SK-N-SH (cell line): ENCODE measurements at regions not wholly inside any gene's neighbourhood (a gene's known extent, or its start where the extent isn't known, plus 50 kb on each side); places are given as distances from the start of the nearest gene placed in this dataset.

Source experiments
- CTCF ChIA-PET: fragments of 300-600, 350-600 bp; formaldehyde crosslinking; extraction: SDS; loops from one replicate; lab custom pipeline; 2021; lab: Yijun Ruan, JAX
- POLR2A ChIA-PET: fragments of 350-600 bp; sonication (Branson Sonifier 250); formaldehyde crosslinking; extraction: SDS; loops from one replicate; lab custom pipeline; 2020; ENCODE audit warnings: antibody characterized with exemption, inconsistent platforms; lab: Yijun Ruan, JAX
- DNase-seq: peaks from one replicate; pipeline ENCODE4 v3.0.0; 2012
- H2AFZ ChIP-seq: fragments of 200-600 bp; sonication (generic); 2 replicates; pipeline ENCODE4 v1.8.1; 2016; ENCODE audit warnings: antibody characterized with exemption, mild to moderate bottlenecking, low read depth
- H3F3A ChIP-seq: fragments of 200-600 bp; sonication (generic); replicated peaks from 2 replicates; pipeline ENCODE3; 2016; ENCODE audit warnings: antibody characterized with exemption, mild to moderate bottlenecking; ENCODE audit not compliant: insufficient read depth
- H3K27ac ChIP-seq, 2 experiments: fragments of 200-500 bp in 1 of 2; fragments of 200-600 bp in 1 of 2; sonication (Bioruptor generic) in 1 of 2; sonication (generic), shearing (Covaris generic) in 1 of 2; 2 replicates each; pipeline versions ENCODE4 v1.5.1 to v1.6.1; 2014 to 2016; ENCODE audit warnings: low read depth in 2 of 2, inconsistent platforms in 1 of 2, low read length in 1 of 2, mild to moderate bottlenecking in 1 of 2, mixed read lengths in 1 of 2
- H3K27me3 ChIP-seq: fragments of 200-600 bp; sonication (generic), shearing (Covaris generic); 2 replicates; pipeline ENCODE4 v1.6.1; 2016; ENCODE audit warnings: mixed run types; ENCODE audit not compliant: insufficient read depth
- H3K36me3 ChIP-seq, 2 experiments: fragments of 200-500 bp in 1 of 2; fragments of 200-600 bp in 1 of 2; sonication (Bioruptor generic) in 1 of 2; sonication (generic) in 1 of 2; replicated peaks in 1 of 2; 2 replicates each; pipeline versions ENCODE3 to v1.5.1; 2014 to 2016; ENCODE audit warnings: low read length in 1 of 2, mild to moderate bottlenecking in 1 of 2; ENCODE audit not compliant: insufficient read depth in 2 of 2, control insufficient read depth in 1 of 2
- H3K4me1 ChIP-seq, 2 experiments: fragments of 200-500 bp in 1 of 2; fragments of 200-600 bp in 1 of 2; sonication (Bioruptor generic) in 1 of 2; sonication (generic), shearing (Covaris generic) in 1 of 2; 2 replicates each; pipeline versions ENCODE4 v1.5.1 to v1.6.1; 2014 to 2016; ENCODE audit warnings: low read depth in 1 of 2, low read length in 1 of 2, mixed run types in 1 of 2; ENCODE audit not compliant: insufficient read depth in 2 of 2, control insufficient read depth in 1 of 2
- H3K4me2 ChIP-seq: fragments of 200-600 bp; sonication (generic), shearing (Covaris generic); 2 replicates; pipeline ENCODE4 v1.6.1; 2017; ENCODE audit warnings: mixed run types
- H3K4me3 ChIP-seq, 2 experiments: fragments of 200-500 bp in 1 of 2; fragments of 200-600 bp in 1 of 2; sonication (Bioruptor generic) in 1 of 2; sonication (generic), shearing (Covaris generic) in 1 of 2; 2 replicates each; pipeline versions ENCODE4 v1.5.1 to v1.8.1; 2014 to 2016; ENCODE audit warnings: low read depth in 2 of 2, inconsistent platforms in 1 of 2, low read length in 1 of 2, mild to moderate bottlenecking in 1 of 2, mixed read lengths in 1 of 2, moderate library complexity in 1 of 2
- H3K79me2 ChIP-seq: fragments of 200-600 bp; sonication (generic); 2 replicates; pipeline ENCODE4 v1.8.1; 2017; ENCODE audit warnings: mild to moderate bottlenecking; ENCODE audit not compliant: insufficient read depth
- H3K9ac ChIP-seq: fragments of 200-600 bp; sonication (generic); 2 replicates; pipeline ENCODE4 v1.6.1; 2017; ENCODE audit warnings: mixed run types
- H3K9me2 ChIP-seq: fragments of 200-600 bp; sonication (generic); 2 replicates; pipeline ENCODE4 v1.6.1; 2017; ENCODE audit warnings: mixed run types
- H3K9me3 ChIP-seq: fragments of 200-600 bp; sonication (generic); 2 replicates; pipeline ENCODE4 v1.6.1; 2017; ENCODE audit warnings: mixed run types, mild to moderate bottlenecking, moderate library complexity
- H4K20me1 ChIP-seq: fragments of 200-600 bp; sonication (generic); 2 replicates; pipeline ENCODE4 v1.6.1; 2017; ENCODE audit warnings: mild to moderate bottlenecking, mixed run types; ENCODE audit not compliant: insufficient read depth
- EP300 ChIP-seq, 2 experiments: IDR thresholded peaks; 2 replicates each; pipeline versions ENCODE4 v1.4.0 to v1.6.1; 2012; ENCODE audit warnings: borderline replicate concordance in 1 of 2, low read depth in 1 of 2, low read length in 1 of 2
- IRF3 ChIP-seq: fragments of 150-350 bp; IDR thresholded peaks from 2 replicates; pipeline ENCODE4 v1.6.1; 2016; ENCODE audit warnings: mild to moderate bottlenecking, low read depth, low read length
- MAX ChIP-seq: IDR thresholded peaks from 2 replicates; pipeline ENCODE4 v1.4.0; 2012; ENCODE audit warnings: low read depth
- REST ChIP-seq: IDR thresholded peaks from 2 replicates; pipeline ENCODE4 v1.6.1; 2012; ENCODE audit warnings: mild to moderate bottlenecking, low read depth, low read length, moderate library complexity
- RFX5 ChIP-seq: IDR thresholded peaks from 2 replicates; pipeline ENCODE4 v1.6.1; 2012; ENCODE audit warnings: mild to moderate bottlenecking, improper control_type of control experiment, low read length
- TAF1 ChIP-seq: IDR thresholded peaks from 2 replicates; pipeline ENCODE4 v1.6.1; 2012; ENCODE audit warnings: low read depth, mild to moderate bottlenecking, low read length, moderate library complexity, borderline replicate concordance
- WGBS: methylation state at CpG from one replicate; pipeline ENCODE4 v1.1.6; 2017; ENCODE audit warnings: low lambda C conversion rate; 5-methylcytosine and 5-hydroxymethylcytosine counted together

GRCh38 chr13:44072536-44072935 lies 192.8 kb downstream of the LACC1 start:
- no peaks in the 10 kb centered on the region for H3K36me3 ChIP-seq
- no peak overlapping the region for H3K27ac ChIP-seq
- no peak for DNase-seq
- H3K27me3 ChIP-seq = no peaks in the 10 kb centered on the region
- no peak overlapping the region for H3K9ac ChIP-seq
- no peak overlapping the region for H2AFZ ChIP-seq
- no peaks in the 10 kb centered on the region for H4K20me1 ChIP-seq
- no peak overlapping the region for H3K4me2 ChIP-seq
- H3K9me2 ChIP-seq = no peaks in the 10 kb centered on the region
- ChIA-PET POLR2A (no interaction called here), CTCF (no interaction called here)
- no peak for TF ChIP-seq REST
- TF ChIP-seq RFX5 = no peak
- no peak for TF ChIP-seq IRF3
- H3K9me3 ChIP-seq = peaks cover 14% of the 10 kb centered on the region
- peaks cover 0 to 5% of the 10 kb centered on the region in 2 experiments; a peak in 3 of 4 replicates for H3K4me1 ChIP-seq
- no peaks in the 10 kb centered on the region for H3K79me2 ChIP-seq
- no peak overlapping the region for H3K4me3 ChIP-seq
- no peaks in the 10 kb centered on the region for H3F3A ChIP-seq

GRCh38 chr13:44074611-44075010 lies 194.9 kb downstream of the LACC1 start:
- Histone ChIP-seq H3K4me2 (no peak overlapping the region), H3K79me2 (no peaks in the 10 kb centered on the region), H3K36me3 (no peaks in the 10 kb centered on the region)
- DNase-seq = no peak
- TF ChIP-seq TAF1 = no peak
- TF ChIP-seq, all 33 proteins: peak for 0
- 55% methylated on average over 1 of the region's 1 CpG for WGBS
- no peaks in the 10 kb centered on the region for H3K9me2 ChIP-seq
- ChIA-PET CTCF (no interaction called here), POLR2A (no interaction called here)
- H3K9ac ChIP-seq = no peak overlapping the region
- no peak overlapping the region for H3K4me3 ChIP-seq
- H3F3A ChIP-seq = no peaks in the 10 kb centered on the region
- no peaks in the 10 kb centered on the region for H4K20me1 ChIP-seq
- no peak overlapping the region for H2AFZ ChIP-seq
- no peak overlapping the region for H3K27ac ChIP-seq
- no peaks in the 10 kb centered on the region for H3K4me1 ChIP-seq
- no peaks in the 10 kb centered on the region for H3K27me3 ChIP-seq
- H3K9me3 ChIP-seq = peaks cover 14% of the 10 kb centered on the region

GRCh38 chr13:44075113-44075512 lies 195.4 kb downstream of the LACC1 start:
- no peak for DNase-seq
- Histone ChIP-seq H2AFZ (no peak overlapping the region), H3F3A (no peaks in the 10 kb centered on the region), H3K36me3 (no peaks in the 10 kb centered on the region), H3K79me2 (no peaks in the 10 kb centered on the region), H3K4me1 (no peaks in the 10 kb centered on the region), H3K4me3 (no peak overlapping the region), H3K4me2 (no peak overlapping the region), H3K9me2 (no peaks in the 10 kb centered on the region), H3K9me3 (peaks cover 14% of the 10 kb centered on the region), H3K27me3 (no peaks in the 10 kb centered on the region), H3K9ac (no peak overlapping the region), H4K20me1 (no peaks in the 10 kb centered on the region), H3K27ac (no peak overlapping the region)
- 92% methylated on average over 2 of the region's 2 CpGs for WGBS
- POLR2A ChIA-PET = no interaction called here
- TF ChIP-seq EP300 (IDR thresholded peaks at IDR 0.05; ENCODE audit: borderline replicate concordance in 1 of 2, low read depth in 1 of 2, low read length in 1 of 2) (no peak), MAX (no peak), IRF3 (no peak)
- CTCF ChIA-PET = no interaction called here
